Amniotic stem cell (primary cell): ENCODE measurements at regions not wholly inside any gene's neighbourhood (a gene's known extent, or its start where the extent isn't known, plus 50 kb on each side); places are given as distances from the start of the nearest gene placed in this dataset.
"Not testable (repeated sequence)": the region's sequence is repeated elsewhere in the genome, so short reads cannot be mapped to it uniquely, and the experiment has no call there.

Experiments used
- DNase-seq: peaks from one replicate; lab custom pipeline; 2025; lab: John Stamatoyannopoulos, UW

DNA sequence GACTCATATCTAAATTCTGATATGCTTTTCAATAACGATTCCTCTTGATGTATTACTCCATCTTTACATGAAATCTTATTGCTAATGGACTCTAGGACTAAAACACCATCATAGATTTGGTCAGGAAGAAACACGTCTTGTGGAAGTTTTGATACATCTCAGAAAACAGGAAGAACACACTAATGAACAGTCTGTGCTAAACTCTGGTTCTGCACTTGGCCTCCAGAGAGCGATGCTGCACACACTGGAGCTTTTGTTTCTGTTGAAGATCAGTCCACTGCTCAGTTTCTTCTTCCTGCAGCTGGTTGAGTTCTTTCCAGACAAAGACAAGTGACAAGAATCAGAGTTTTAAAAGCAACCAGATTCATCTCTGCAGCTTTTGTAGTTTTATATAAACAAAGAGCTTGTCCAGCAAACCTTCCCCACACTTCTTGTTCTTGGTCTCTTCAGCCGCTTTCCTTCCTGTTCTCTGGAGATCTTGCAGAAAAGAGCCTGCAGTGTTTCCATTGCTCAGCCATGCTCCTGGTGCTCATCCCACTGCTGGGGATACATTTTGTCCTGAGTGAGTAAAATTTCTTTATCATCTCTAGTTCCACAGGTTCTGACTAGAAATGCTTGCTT, 229.1 kb upstream of the OR4E1 start:
- DNase-seq = no peak

DNA sequence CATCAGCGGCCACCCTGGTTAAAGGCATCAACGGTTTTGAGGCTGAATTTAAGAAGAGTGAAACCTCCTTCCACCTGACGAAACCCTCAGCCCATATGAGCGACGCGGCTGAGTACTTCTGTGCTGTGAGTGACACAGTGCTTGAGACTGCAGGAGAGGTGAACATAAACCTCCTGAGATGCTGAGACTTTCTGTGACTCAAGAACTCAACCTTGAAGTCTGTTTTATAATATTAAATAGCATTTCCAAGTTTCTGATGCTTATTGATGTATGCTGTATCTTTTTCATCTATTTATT, 221.2 kb upstream of the OR4E1 start:
- DNase-seq = not testable (repeated sequence)

DNA sequence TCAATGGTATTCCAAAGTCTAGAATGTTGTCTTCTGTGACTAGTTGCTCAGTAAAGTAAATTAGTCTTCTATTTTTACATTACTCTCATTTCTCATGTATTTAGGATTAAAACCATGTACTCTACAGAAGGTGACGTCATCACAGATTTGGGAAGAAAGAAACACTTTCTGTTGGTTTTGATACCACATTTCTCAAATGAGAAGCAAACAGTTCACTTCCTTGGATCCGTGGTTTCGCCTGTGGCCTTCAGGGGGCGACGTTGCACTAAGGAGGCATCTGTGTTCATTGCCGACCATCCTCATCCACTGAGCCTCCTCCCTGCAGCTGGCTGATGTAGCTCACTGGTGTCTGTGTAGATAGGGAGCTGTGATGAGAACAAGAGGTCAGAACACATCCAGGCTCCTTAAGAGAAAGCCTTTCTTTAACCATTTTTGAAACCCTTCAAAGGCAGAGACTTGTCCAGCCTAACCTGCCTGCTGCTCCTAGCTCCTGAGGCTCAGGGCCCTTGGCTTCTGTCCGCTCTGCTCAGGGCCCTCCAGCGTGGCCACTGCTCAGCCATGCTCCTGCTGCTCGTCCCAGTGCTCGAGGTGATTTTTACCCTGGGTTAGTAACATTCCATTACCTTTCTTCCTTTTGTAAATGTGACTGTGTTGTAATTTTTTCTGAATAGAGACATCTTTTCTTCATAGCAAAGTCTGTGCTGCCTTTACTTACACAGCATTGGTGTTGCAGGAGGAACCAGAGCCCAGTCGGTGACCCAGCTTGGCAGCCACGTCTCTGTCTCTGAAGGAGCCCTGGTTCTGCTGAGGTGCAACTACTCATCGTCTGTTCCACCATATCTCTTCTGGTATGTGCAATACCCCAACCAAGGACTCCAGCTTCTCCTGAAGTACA, 220.6 kb upstream of the OR4E1 start:
- DNase-seq = no peak

DNA sequence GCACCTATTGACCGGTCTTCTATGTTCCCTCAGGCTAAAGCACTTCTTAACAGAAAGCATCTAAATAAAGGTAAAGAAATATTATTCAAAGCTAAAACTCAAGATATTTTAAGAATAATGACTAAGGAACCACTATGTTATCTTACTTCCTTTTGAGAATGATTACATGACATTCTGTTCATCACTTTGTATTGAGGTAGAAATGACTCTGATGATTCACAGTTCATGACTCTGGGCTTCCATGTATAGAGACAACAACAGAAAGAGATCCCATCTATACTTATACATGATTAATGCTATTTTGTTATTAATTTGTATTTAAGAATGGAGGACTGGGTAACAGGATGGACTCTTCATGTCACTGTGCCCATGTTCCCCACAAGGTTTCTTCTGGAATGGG, 218.3 kb upstream of the OR4E1 start:
- DNase-seq = no peak

DNA sequence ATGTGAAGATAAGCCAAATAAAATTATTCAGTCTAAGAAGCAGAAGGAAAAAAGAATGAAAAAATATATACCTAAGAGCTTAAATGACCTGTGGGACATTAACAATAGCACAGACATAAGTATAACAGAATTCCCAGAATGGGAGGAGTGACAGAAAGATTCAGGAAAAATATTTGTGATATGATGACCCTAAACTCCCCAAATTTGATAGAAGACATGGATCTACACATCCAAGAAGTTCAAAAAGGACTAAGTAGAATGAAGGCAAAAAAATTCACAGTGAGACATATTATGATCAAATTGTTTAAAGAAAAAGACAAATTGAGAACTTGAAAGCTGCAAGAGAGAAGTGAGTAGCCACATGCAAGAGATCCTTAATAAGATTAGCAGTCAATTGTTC, 211.4 kb upstream of the OR4E1 start:
- DNase-seq = no peak

DNA sequence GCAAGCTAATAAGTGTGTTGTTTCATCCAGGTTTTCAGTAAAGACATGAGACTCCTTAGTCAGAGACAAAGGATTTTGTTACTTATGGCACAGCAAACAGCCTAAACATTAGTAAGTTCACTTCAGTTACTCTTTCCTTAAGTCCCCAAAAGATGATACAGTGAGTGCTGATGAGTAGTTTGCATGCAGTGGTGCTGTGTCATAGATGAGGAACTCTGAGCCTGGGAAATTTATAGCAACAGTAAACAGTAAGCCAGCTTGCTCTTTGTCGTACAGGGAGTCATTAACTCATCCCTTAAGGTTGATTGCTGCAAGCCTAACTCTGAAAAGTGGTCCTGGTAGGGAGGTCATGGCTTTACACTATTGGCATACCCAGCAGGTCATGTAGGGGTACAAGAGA, 208.6 kb upstream of the OR4E1 start:
- DNase-seq = no peak

DNA sequence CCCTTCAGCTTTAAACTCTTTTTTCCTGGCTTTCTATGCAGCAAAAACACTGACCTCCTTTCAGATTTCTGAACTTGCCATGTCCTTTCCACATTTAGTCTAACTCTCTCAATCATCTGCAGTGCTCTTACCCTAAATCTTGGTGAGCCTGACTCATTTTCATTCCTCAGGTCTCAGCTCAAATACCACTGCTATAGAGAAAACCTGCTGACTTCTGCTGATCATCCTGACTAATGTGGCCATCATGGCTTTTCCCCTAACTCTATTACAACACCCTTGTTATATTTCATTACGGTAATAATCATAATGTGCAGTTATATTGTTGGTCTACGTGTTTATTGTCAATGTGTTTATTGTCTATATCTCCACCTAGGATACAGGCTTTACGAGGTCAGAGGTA, 207.3 kb upstream of the OR4E1 start:
- no peak for DNase-seq

DNA sequence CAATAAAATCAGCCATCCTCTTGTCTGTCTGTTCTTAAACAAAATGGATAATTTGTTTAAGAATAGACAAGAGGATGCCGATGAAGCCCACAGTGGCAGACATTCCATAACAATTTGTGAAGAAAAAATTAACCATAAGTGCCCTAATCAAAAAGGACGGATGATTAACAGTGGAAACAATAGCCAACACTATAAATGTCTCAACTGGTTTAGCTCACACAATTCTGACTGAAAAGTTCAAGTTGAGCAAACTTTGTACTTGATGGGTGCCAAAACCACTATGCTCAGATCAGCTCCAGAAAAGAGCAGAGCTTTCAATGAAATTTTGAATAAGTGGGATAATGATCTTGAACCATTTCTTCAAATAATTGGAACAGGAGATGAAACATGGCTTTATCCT, 202.2 kb upstream of the OR4E1 start:
- DNase-seq = no peak

DNA sequence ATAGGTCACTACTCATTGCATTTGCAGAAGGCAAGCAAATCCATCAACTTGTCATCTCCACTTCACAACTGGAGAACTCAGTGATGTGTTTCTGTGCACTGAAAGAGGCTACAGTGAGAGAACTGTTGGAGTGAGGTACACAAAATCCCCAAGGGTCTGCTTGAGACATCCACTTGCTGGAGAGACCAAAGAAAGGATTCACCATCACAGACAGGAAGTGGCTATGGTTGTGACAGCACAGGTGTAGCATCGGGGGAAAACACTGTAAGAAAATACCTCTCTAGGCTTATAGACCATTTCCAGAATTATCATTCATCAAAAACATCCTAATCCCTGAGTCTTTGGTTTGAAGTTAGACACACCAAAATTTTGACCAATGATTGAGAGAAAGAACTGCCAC, 201.3 kb upstream of the OR4E1 start:
- no peak for DNase-seq

DNA sequence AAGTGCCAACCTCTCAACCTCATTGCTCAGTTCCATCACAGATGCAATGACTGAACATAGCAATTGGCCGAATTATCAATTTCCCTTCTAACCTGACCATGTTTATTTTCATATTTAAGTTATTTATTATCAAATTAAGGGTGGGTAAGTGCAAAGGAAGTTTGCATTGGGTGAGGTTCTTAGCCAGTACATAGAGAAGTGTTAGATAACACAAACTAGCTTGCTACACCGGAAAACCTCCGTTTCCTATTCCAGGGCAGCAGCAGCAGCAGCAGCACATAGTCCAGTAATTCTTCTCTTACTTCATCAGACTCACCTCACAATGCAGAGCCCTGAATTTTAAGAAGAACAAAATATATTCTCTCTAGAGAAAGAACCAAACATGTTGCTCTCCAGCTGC, 200.5 kb upstream of the OR4E1 start:
- DNase-seq = no peak

DNA sequence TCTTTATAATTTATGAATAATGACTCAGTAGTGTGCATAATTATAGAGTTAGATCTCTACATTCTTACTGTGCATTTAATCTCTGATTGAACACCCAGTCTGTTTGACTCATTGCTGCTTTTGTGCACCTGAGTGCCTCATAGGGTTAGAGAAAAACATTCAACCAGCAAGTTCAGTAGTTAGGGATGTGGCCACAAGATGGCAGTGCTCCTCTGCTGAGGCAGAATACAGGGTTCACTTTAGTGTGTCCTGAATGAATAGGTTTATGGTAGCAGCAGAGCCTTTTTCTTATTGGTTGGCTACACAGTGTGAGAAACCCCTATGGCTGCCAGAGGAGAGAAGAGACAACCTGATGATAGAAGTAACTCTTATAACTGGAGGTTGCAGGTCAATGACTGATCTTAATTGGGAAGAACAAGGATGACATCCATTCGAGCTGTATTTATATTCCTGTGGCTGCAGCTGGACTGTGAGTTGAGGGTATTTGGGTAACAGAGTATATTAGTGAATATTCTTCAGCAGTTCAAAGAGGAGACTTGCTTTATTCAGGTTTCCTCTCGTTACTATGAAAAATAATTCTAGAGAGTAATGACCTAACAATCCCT, 194.9 kb upstream of the OR4E1 start:
- no peak for DNase-seq

DNA sequence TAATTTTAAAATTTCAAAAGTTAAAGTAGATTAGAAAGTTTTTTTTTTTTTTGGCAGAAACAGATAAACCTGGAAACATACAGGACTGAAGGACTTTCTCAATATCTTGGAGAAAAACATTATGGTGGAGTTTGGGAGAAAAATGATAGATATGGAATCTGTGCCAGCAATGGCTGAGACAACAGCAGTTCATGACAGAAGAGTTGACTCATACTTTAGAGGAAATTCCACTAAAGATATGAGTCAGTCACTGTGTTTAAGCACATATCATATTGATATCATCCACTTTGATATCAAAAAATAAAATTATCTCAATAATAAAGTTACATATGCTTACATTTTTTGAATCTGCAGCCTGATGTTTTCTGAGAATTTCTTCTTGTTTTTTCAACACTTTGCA, 193.9 kb upstream of the OR4E1 start:
- DNase-seq = no peak

DNA sequence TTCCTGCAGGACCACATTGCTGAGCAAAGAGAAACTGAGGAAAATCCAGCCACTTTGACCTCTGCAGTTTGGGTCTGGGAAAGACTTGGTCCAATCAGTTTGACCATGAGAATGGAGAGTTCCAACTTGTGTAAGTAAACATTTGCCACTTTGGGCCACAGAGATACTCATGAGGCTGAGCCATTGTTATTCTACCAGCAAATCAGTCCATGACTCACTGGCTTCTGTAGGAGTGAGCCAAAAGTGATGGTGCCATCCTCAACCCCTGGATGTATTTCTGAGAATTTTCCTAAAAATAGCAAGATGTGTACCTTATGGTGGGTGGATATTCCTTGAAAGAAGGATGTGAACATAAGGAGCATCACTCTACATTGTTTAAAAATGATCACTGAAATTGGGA, 192.9 kb upstream of the OR4E1 start:
- no peak for DNase-seq

DNA sequence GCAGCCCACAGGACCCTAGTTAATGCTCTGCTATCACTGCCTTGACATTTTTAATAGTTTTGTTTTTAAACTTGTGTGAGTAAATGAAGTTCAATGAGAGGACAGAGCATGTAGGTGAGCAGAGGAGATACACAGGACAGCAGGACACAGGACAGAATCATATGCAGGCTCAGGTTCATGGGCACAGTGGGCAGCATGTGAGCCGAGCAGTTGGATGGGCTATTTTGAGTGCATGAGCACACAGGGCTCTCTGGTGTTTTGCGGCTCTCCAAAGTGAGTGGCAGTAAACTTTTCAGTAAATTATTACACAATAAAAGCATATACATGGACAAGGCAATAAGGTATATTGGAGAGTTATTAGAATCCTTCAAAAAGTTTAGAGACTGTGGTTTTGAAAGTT, 189.7 kb upstream of the OR4E1 start:
- no peak for DNase-seq

DNA sequence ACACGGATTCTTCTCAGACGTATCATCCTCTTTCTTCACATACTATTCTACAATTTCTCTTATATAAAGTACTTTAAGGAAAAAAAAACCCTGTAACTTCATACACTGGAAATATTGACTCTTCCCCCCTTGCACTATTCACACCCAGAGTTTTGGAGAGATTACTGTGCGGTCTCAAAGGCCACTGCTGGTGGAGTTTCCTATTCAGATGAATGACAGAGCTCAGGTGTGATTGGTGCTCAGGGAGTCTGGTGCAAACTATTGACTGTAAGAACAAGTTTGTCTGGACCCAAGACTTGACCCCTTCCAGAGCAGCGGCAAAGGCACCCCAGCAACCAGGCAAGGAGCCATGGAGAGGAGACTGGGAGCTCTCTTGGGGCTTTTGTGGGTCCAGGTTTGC, 187.5 kb upstream of the OR4E1 start:
- no peak for DNase-seq

DNA sequence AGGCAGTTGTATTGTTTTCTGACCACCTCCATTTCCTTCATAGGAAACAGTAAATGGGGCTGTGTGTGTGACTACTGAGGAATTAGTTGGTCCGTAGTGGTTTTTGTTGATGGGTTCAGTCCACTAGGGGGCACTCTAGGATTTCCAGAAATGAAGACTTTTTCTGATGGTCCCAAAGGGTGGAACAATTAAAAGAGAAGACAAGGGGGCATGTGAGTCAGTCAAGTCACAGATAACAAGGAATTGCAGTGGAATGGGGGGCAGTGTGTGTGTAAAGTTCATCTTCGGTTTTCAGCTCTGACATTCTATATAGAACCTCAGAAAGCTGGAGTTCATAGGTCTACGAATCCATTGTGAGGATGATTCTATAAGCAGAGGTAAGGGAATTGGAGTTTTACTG, 186.6 kb upstream of the OR4E1 start:
- DNase-seq = no peak

DNA sequence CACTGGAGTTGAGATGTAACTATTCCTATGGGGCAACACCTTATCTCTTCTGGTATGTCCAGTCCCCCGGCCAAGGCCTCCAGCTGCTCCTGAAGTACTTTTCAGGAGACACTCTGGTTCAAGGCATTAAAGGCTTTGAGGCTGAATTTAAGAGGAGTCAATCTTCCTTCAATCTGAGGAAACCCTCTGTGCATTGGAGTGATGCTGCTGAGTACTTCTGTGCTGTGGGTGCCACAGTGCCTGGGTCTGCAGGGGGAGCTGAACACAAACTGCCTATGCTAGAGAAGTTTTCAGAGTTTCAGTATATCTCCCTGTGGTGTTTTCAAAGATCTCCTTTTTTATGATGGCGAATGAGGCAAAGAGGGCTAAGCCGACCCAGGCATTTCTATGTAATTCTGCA, 179.2 kb upstream of the OR4E1 start:
- no peak for DNase-seq

DNA sequence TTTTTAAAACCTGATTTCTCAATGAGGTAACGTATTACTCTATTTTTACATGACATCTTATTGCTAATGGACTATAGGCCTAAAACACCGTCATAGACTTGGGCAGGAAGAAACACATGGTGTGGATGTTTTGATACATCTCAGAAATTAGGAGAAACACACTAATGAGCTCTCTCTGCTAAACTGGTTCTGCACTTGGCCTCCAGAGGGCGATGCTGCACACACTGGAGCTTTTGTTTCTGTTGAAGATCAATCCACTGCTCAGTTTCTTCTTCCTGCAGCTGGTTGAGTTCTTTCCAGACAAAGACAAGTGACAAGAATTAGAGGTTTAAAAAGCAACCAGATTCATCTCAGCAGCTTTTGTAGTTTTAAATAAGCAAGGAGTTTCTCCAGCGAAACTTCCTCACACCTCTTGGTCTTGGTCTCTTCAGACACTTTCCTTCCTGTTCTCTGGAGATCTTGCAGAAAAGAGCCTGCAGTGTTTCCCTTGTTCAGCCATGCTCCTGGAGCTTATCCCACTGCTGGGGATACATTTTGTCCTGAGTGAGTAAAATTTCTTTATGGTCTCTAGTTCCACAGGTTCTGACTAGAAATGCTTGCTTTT, 178.5 kb upstream of the OR4E1 start:
- no peak for DNase-seq

DNA sequence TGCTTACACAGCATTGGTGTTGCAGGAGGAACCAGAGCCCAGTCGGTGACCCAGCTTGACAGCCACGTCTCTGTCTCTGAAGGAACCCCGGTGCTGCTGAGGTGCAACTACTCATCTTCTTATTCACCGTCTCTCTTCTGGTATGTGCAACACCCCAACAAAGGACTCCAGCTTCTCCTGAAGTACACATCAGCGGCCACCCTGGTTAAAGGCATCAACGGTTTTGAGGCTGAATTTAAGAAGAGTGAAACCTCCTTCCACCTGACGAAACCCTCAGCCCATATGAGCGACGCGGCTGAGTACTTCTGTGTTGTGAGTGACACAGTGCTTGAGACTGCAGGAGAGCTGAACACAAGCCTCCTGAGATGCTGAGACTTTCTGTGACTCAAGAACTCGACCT, 173.3 kb upstream of the OR4E1 start:
- not testable (repeated sequence) for DNase-seq

DNA sequence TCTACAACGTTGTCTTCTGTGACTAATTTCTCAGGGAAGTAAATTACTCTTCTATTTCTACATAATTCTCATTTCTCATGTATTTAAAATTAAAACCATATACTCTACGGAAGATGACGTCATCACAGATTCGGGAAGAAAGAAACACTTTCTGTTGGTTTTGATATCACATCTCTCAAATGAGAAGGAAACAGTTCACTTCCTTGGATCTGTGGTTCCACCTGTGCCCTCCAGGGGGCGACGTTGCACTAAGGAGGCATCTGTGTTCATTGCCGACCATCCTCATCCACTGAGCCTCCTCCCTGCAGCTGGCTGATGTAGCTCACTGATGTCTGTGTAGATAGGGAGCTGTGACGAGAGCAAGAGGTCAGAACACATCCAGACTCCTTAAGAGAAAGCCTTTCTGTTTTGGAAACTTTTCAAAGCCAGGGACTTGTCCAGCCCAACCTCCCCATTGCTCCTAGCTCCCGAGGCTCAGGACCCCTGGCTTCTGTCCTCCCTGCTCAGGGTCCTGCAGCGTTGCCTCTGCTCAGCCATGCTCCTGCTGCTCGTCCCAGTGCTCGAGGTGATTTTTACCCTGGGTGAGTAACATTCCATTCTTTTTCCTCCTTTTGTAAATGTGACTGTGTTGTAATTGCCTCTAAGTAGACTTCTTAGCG, 172.7 kb upstream of the OR4E1 start:
- no peak for DNase-seq

DNA sequence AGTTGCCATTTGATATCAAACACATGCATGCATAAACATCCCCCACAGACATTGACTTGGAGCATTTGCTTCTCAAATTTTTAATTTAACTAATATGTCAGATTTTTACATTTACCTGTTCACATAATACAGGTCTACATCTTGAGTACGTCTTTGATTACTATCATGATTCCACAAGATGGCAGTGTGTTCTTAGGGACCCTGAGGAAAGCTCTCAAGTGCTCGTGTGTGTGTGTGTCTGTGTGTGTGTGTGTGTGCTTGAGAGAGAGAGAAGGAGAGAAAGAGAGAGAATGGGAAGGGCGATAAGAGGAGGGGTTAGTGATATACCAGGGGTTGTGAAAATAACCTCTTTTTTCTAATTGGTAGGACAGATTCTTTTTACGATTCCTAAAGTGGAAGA, 167.1 kb upstream of the OR4E1 start:
- no peak for DNase-seq

DNA sequence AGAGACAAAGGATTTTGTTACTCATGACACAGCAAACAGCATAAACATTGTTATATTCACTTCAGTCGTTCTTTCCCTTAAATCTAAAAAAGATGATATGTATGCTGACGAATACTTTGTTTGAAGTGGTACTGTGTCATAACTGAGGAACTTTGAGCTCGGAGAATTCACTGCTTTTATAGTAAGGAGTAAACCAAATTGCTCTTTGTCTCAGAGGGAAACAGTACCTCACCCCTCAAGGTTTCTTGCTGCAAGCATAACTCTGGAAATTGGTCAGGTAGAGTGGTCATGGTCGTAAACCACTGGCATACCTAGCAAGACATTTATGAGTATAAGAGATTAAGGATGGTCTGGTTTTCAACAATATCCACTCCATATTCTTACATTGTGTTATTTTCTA, 160.2 kb upstream of the OR4E1 start:
- no peak for DNase-seq

DNA sequence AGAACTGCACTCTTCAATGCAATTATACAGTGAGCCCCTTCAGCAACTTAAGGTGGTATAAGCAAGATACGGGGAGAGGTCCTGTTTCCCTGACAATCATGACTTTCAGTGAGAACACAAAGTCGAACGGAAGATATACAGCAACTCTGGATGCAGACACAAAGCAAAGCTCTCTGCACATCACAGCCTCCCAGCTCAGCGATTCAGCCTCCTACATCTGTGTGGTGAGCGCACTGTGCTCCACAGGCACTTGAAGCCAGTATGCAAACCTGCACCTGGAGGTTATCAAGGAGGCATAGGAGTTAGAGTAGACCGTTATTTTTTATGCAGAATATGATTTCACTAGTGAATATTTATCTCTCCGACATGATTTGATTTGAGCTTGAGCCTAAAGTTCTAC, 152.2 kb upstream of the OR4E1 start:
- DNase-seq = no peak
